HG03342 (cell line): ENCODE measurements at regions not wholly inside any gene's neighbourhood (a gene's known extent, or its start where the extent isn't known, plus 50 kb on each side); places are given as distances from the start of the nearest gene placed in this dataset.

Source experiments
- ATAC-seq: cut with Tn5 transposase; IDR thresholded peaks from one replicate; pipeline ENCODE4 v1.9.1; 2021; ENCODE audit warnings: mild to moderate bottlenecking, moderate library complexity; ENCODE audit not compliant: unreplicated experiment

GRCh38 chr4:37740546-37740945, 54.4 kb upstream of the RELL1 start:
- no peak for ATAC-seq

GRCh38 chr4:37737466-37737865, 51.3 kb upstream of the RELL1 start:
- no peak for ATAC-seq
